Immature natural killer cell (primary cell): ENCODE measurements at regions not wholly inside any gene's neighbourhood (a gene's known extent, or its start where the extent isn't known, plus 50 kb on each side); places are given as distances from the start of the nearest gene placed in this dataset.
"Not testable (repeated sequence)": the region's sequence is repeated elsewhere in the genome, so short reads cannot be mapped to it uniquely, and the experiment has no call there.

Source experiments
- DNase-seq, 3 donors: peaks; one replicate each; pipeline ENCODE4 v3.0.0; 2022; ENCODE audit warnings: mixed read lengths in 1 of 3
- H3K27ac Mint-ChIP-seq, 6 donors: one replicate each; pipeline ENCODE4 v1.8.0; 2020; ENCODE audit warnings: mixed read lengths in 6 of 6, mild to moderate bottlenecking in 5 of 6, inconsistent platforms in 4 of 6, moderate library complexity in 3 of 6
- H3K27me3 Mint-ChIP-seq, 3 donors: one replicate each; pipeline ENCODE4 v1.8.0; 2020 to 2021; ENCODE audit warnings: low read depth in 3 of 3, mild to moderate bottlenecking in 3 of 3, mixed read lengths in 3 of 3, moderate library complexity in 3 of 3, inconsistent platforms in 1 of 3
- H3K36me3 Mint-ChIP-seq, 3 donors: one replicate each; pipeline ENCODE4 v1.8.0; 2020; ENCODE audit warnings: mixed read lengths in 3 of 3, inconsistent platforms in 2 of 3, mild to moderate bottlenecking in 2 of 3
- H3K4me1 Mint-ChIP-seq, 2 donors: one replicate each; pipeline ENCODE4 v1.8.0; 2020; ENCODE audit warnings: inconsistent platforms in 2 of 2, mild to moderate bottlenecking in 2 of 2, mixed read lengths in 2 of 2, moderate library complexity in 1 of 2
- H3K4me3 Mint-ChIP-seq, 5 donors: one replicate each; pipeline ENCODE4 v1.8.0; 2020; ENCODE audit warnings: mild to moderate bottlenecking in 5 of 5, mixed read lengths in 5 of 5, inconsistent platforms in 3 of 5, moderate library complexity in 3 of 5
- H3K9me3 Mint-ChIP-seq, 6 donors: one replicate each; pipeline ENCODE4 v1.8.0; 2020; ENCODE audit warnings: mild to moderate bottlenecking in 6 of 6, mixed read lengths in 6 of 6, inconsistent platforms in 4 of 6, moderate library complexity in 3 of 6

DNA sequence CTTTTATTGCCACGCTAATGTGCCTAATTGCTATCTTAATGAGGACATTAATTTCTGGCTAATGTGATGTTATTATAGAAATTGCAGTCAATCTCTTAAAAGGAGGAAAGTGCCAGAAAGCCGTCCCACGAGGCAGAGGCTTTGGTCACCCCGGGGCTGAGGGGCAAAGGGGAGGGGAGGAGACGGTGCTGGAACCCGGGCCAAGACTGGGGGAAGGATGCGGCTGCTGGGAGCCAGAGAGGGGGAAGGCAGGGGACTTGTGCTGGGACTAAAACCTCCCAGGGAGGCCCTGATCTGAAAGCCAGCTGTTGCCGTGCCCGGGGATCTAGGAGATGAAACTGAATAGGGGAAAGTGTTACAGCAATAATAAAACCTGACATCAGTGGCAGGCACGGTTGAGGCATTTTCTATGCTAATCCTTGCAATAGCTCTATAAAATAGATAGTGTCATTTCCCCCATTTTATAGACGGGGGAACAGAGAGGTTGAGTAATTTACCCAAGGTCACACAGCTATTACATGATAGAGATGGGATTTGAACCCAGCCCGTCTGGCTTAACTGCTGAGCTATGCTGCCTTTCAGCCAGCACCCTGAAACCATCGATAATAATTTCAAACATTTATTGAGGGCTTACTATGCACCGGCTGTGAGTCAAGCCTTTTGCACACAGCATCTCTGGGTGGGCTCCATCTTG lies 83.2 kb upstream of the ADGRE5 start:
- DNase-seq, H3K4me3 Mint-ChIP-seq, H3K9me3 Mint-ChIP-seq, H3K36me3 Mint-ChIP-seq, H3K27me3 Mint-ChIP-seq, H3K4me1 Mint-ChIP-seq, H3K27ac Mint-ChIP-seq: not testable (repeated sequence)

GRCh38 chr19:14294974-14295373 lies 86.3 kb upstream of the ADGRE5 start:
- not testable (repeated sequence) for H3K4me3 Mint-ChIP-seq, H3K27me3 Mint-ChIP-seq, H3K27ac Mint-ChIP-seq, H3K36me3 Mint-ChIP-seq, H3K9me3 Mint-ChIP-seq, H3K4me1 Mint-ChIP-seq
- DNase-seq: peak in 2 of 3 donors; percentile 17 to 19

- H3K27ac Mint-ChIP-seq: peak overlapping the region in 1 of 6 donors; percentile 17
- DNase-seq, H3K36me3 Mint-ChIP-seq, H3K4me1 Mint-ChIP-seq, H3K27me3 Mint-ChIP-seq, H3K9me3 Mint-ChIP-seq: not testable (repeated sequence)
- peak overlapping the region in 4 of 5 donors; percentile 15 to 53 (median 41) for H3K4me3 Mint-ChIP-seq
Observed at GRCh38 chr19:14293816-14294170, 87.5 kb upstream of the ADGRE5 start.

DNA sequence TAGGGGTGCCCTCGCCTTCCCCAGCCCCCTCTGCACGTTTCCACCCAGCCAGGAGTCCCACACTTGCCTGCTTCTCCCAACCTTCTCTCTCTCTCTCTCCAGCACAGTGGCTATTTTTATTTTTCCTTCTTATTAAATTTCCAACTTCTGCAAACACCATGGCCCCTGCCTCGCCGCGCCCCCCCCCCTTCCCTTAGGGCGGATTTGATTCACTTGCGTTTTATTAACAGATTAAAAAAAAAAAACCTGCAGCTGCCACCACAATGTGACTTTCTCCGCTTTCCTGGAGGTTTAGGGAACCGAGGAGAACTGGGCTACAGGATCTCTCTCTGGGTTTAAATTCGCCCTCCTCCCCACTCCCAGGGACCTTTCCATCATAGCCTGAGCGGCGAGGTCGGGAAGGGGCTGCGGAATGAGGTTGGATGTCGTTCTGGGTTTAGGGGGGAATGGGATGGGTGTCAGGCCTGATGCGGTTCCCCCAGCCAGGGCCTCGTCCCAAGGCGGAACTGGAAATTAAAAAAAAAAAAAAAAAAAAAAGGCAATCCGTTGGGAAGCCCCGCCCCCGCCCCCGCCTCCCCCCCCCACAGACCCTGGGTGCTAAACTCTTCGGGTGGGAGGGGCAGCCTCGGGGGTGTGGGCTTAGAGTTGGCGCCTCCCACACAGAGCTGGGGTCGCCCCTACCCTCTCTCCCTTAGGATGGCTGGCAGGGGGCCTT lies 87.3 kb upstream of the ADGRL1 start:
- H3K9me3 Mint-ChIP-seq, H3K36me3 Mint-ChIP-seq, H3K27me3 Mint-ChIP-seq, DNase-seq: not testable (repeated sequence)
- H3K27ac Mint-ChIP-seq: peak overlapping the region in 1 of 6 donors; percentile 17
- peaks cover 8 to 14% of the 10 kb centered on the region in 2 donors for H3K4me1 Mint-ChIP-seq
- peak overlapping the region in 4 of 5 donors; percentile 21 to 53 (median 48) for H3K4me3 Mint-ChIP-seq

DNA sequence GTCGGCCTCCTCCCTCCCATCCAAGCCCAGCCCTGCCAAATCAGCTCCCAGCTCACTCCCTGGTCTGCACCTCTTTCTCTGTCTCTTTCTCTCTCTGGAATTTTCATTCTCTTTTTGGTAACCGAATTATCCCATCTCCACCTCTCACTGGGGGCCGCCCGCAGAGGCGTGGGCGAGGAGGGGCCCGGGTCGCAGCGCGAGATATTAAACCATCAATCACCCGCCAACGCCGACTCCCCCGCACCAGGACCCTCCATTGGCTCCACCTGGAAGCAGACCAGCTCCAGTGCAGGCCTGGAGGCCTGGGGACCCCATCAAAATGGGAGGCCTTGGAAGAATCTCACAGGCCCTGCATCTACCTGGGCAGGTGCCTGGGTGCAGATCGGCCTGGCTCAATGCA lies 83.8 kb upstream of the ADGRL1 start:
- H3K4me3 Mint-ChIP-seq, H3K9me3 Mint-ChIP-seq, DNase-seq, H3K27me3 Mint-ChIP-seq, H3K36me3 Mint-ChIP-seq: not testable (repeated sequence)
- H3K4me1 Mint-ChIP-seq: peaks cover 10 to 13% of the 10 kb centered on the region in 2 donors
- peak overlapping the region in 1 of 6 donors; percentile 64 for H3K27ac Mint-ChIP-seq

GRCh38 chr19:14287837-14288236 lies 81.9 kb upstream of the ADGRL1 start:
- not testable (repeated sequence) for DNase-seq, H3K9me3 Mint-ChIP-seq, H3K27me3 Mint-ChIP-seq, H3K36me3 Mint-ChIP-seq
- Mint-ChIP-seq H3K4me1 (peaks cover 18 to 21% of the 10 kb centered on the region in 2 donors), H3K27ac (peak overlapping the region in 1 of 6 donors; percentile 67), H3K4me3 (peak overlapping the region in 1 of 5 donors; percentile 30)

- H3K36me3 Mint-ChIP-seq, H3K9me3 Mint-ChIP-seq, H3K27ac Mint-ChIP-seq, H3K4me3 Mint-ChIP-seq, DNase-seq, H3K27me3 Mint-ChIP-seq: not testable (repeated sequence)
- H3K4me1 Mint-ChIP-seq: peaks cover 22 to 25% of the 10 kb centered on the region in 2 donors
Observed at GRCh38 chr19:14286594-14286993, 80.6 kb upstream of the ADGRL1 start.

- H3K36me3 Mint-ChIP-seq, H3K27me3 Mint-ChIP-seq, DNase-seq, H3K9me3 Mint-ChIP-seq, H3K4me3 Mint-ChIP-seq, H3K27ac Mint-ChIP-seq: not testable (repeated sequence)
- peaks cover 22 to 25% of the 10 kb centered on the region in 2 donors for H3K4me1 Mint-ChIP-seq
Observed at GRCh38 chr19:14285726-14286125, 79.8 kb upstream of the ADGRL1 start.

- Mint-ChIP-seq H3K4me1 (peaks cover 22 to 25% of the 10 kb centered on the region in 2 donors), H3K27ac (peak overlapping the region; percentile 78 to 92 (median 90)), H3K4me3 (peak overlapping the region; percentile 69 to 86 (median 73))
- H3K27me3 Mint-ChIP-seq, H3K36me3 Mint-ChIP-seq, H3K9me3 Mint-ChIP-seq: not testable (repeated sequence)
- peak; percentile 73 to 77 (median 74) for DNase-seq
Observed at GRCh38 chr19:14283813-14284520, 78.0 kb upstream of the ADGRL1 start.

GRCh38 chr19:14279270-14279669 lies 73.3 kb upstream of the ADGRL1 start:
- H3K9me3 Mint-ChIP-seq, H3K27ac Mint-ChIP-seq, H3K36me3 Mint-ChIP-seq, H3K4me3 Mint-ChIP-seq, DNase-seq: not testable (repeated sequence)
- Mint-ChIP-seq H3K4me1 (peaks cover 32% of the 10 kb centered on the region in 2 donors), H3K27me3 (peaks cover 10 to 14% (median 11%) of the 10 kb centered on the region in 3 donors)

- Mint-ChIP-seq H3K27me3 (peaks cover 20 to 22% (median 21%) of the 10 kb centered on the region in 3 donors), H3K36me3 (peaks cover 0 to 7% (median 0%) of the 10 kb centered on the region in 3 donors), H3K4me1 (peaks cover 28 to 32% of the 10 kb centered on the region in 2 donors), H3K9me3 (peaks cover 0 to 7% (median 0%) of the 10 kb centered on the region in 6 donors), H3K4me3 (no peak overlapping the region), H3K27ac (no peak overlapping the region)
- DNase-seq: no peak
Observed at GRCh38 chr19:14277608-14278007, 71.6 kb upstream of the ADGRL1 start.

- not testable (repeated sequence) for DNase-seq, H3K36me3 Mint-ChIP-seq, H3K9me3 Mint-ChIP-seq
- H3K27me3 Mint-ChIP-seq: peaks cover 20 to 26% (median 20%) of the 10 kb centered on the region in 3 donors
- H3K27ac Mint-ChIP-seq: peak overlapping the region in 5 of 6 donors; percentile 57 to 80 (median 70)
- peaks cover 25 to 30% of the 10 kb centered on the region in 2 donors for H3K4me1 Mint-ChIP-seq
- H3K4me3 Mint-ChIP-seq: peak overlapping the region in 2 of 5 donors; percentile 32 to 33
Observed at GRCh38 chr19:14275823-14276222, 69.9 kb upstream of the ADGRL1 start.

GRCh38 chr19:14272623-14273022 lies 66.7 kb upstream of the ADGRL1 start:
- H3K27ac Mint-ChIP-seq: peak overlapping the region in 2 of 6 donors; percentile 28 to 33
- no peak for DNase-seq

GRCh38 chr19:14271840-14272239 lies 65.9 kb upstream of the ADGRL1 start:
- Mint-ChIP-seq H3K27me3 (peaks cover 18 to 31% (median 20%) of the 10 kb centered on the region in 3 donors), H3K4me3 (no peak overlapping the region), H3K27ac (peak overlapping the region in 1 of 6 donors; percentile 68), H3K36me3 (peaks cover 0 to 7% (median 0%) of the 10 kb centered on the region in 3 donors), H3K9me3 (peaks cover 0 to 7% (median 0%) of the 10 kb centered on the region in 6 donors), H3K4me1 (peaks cover 25 to 30% of the 10 kb centered on the region in 2 donors)
- no peak for DNase-seq

More at GRCh38 chr19:14272623-14273022, 66.7 kb upstream of the ADGRL1 start:
- Mint-ChIP-seq H3K4me1 (peaks cover 25 to 30% of the 10 kb centered on the region in 2 donors), H3K4me3 (no peak overlapping the region), H3K27me3 (peaks cover 20 to 30% (median 20%) of the 10 kb centered on the region in 3 donors), H3K9me3 (peaks cover 0 to 7% (median 0%) of the 10 kb centered on the region in 6 donors), H3K36me3 (peaks cover 0 to 7% (median 0%) of the 10 kb centered on the region in 3 donors)
